ENCODE measurements at regions not wholly inside any gene's neighbourhood (a gene's known extent, or its start where the extent isn't known, plus 50 kb on each side); places are given as distances from the start of the nearest gene placed in this dataset.

DNA sequence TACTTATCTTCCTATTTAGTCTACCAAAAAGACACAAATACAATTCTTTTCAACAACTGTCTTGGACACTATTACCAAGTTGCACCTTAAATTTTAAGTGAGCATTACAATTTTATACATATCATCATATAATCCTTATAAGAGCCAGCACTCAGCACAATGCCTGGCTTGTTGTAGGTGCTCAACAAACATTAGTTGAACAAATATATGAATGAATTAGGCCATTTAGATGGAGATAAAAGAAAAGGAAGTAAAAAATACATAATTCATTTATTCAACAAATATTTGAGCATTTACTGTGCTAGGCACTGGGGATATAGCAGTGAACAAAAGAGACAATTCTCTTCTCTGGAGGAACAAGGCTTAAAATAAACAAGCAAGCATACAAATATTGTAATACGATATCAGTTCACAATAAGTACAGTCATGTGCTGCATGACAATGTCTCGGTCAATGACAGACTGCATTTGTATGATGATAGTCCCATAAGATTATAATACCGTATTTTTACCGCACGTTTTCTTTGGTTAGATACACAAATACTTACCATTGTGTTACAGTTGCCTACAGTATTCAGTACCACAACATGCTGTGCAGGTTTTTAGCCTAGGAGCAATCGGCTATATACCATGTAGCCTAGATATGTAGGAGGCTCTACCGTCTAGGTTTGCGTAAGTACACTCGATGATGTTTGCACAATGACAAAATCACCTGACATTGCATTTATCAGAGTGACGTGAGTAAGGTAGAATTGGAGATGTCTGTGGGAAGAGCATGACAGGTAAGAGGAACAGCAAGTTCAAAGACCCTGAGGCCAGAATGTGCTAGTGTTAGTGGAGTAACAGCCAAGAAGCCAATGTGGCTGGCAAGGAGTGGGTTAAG lies 86.4 kb upstream of the HS3ST2 start:
- H3K4me3 Mint-ChIP-seq = no peak overlapping the region
- no peaks in the 10 kb centered on the region for H3K9me3 Mint-ChIP-seq
- H3K4me1 Mint-ChIP-seq = peaks cover 2% of the 10 kb centered on the region
- TF ChIP-seq, protein P1, sequence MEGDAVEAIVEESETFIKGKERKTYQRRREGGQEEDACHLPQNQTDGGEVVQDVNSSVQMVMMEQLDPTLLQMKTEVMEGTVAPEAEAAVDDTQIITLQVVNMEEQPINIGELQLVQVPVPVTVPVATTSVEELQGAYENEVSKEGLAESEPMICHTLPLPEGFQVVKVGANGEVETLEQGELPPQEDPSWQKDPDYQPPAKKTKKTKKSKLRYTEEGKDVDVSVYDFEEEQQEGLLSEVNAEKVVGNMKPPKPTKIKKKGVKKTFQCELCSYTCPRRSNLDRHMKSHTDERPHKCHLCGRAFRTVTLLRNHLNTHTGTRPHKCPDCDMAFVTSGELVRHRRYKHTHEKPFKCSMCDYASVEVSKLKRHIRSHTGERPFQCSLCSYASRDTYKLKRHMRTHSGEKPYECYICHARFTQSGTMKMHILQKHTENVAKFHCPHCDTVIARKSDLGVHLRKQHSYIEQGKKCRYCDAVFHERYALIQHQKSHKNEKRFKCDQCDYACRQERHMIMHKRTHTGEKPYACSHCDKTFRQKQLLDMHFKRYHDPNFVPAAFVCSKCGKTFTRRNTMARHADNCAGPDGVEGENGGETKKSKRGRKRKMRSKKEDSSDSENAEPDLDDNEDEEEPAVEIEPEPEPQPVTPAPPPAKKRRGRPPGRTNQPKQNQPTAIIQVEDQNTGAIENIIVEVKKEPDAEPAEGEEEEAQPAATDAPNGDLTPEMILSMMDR (IDR thresholded peaks at IDR 0.05) = no peak
- no peak overlapping the region for H3K27ac Mint-ChIP-seq
- no peaks in the 10 kb centered on the region for H3K36me3 Mint-ChIP-seq (ENCODE audit: low read depth)
- DNase-seq = no peak
- peaks cover 26% of the 10 kb centered on the region for H3K27me3 Mint-ChIP-seq (ENCODE audit: low read depth, poor library complexity)

DNA sequence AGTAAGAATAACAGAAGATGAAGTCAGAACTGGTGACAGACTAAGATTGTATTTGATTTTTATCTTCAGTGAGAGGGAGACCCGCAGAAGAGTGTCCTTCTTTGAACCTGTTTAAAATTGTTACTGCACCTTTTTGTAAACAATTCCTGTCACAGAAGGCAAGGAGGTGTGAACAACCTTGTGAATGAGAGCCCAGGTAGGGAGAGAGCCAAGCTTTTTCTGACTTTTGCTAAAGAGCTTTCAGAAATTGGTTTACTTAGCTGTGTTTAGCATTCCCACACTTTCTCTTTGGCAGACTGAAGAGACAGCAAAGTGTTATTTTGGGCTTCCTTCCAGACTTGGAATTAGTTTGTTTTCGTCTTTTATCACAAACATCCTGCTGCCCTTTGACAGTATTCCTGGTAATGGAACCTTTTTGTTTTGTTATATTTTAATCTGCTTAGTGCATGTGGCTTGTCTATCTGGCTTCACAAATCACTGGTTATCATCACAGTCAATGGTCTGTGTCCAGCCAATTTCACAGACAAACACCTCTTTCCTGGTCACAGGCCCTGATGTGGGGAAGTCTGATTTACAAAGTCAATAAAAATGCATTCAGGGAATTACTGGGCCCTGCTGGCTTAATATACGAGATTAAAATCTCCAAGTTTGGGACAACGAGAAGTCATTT lies 85.7 kb upstream of the HS3ST2 start:
- H3K36me3 Mint-ChIP-seq (ENCODE audit: low read depth) = no peaks in the 10 kb centered on the region
- no peak for DNase-seq

DNA sequence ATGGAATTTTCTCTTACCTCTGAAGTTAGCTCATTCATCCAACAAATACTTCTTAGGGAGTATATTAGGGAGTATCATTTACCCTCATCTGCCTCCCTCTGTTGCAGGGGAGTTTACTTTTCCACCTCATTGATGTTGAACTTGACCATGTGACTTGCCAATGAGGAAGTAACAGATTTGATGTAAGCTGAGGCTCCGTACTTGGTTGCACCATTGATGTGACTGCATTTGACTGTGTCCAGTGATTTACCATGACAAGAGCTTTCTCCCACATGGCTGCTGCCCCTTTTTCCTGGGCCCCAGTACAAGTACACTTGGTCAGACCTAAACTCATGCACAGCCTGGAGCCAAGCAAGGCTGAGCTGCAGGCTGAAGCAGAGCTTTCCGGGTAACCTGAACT lies 81.6 kb upstream of the HS3ST2 start:
- H3K27ac Mint-ChIP-seq = no peak overlapping the region

More for the DNA sequence above, 85.7 kb upstream of the HS3ST2 start:
- no peak overlapping the region for H3K4me3 Mint-ChIP-seq
- H3K9me3 Mint-ChIP-seq = no peaks in the 10 kb centered on the region
- H3K27ac Mint-ChIP-seq = no peak overlapping the region
- TF ChIP-seq, protein P1 (IDR thresholded peaks at IDR 0.05) = no peak
- peaks cover 10% of the 10 kb centered on the region for H3K4me1 Mint-ChIP-seq
- H3K27me3 Mint-ChIP-seq (ENCODE audit: low read depth, poor library complexity) = peaks cover 26% of the 10 kb centered on the region

DNA sequence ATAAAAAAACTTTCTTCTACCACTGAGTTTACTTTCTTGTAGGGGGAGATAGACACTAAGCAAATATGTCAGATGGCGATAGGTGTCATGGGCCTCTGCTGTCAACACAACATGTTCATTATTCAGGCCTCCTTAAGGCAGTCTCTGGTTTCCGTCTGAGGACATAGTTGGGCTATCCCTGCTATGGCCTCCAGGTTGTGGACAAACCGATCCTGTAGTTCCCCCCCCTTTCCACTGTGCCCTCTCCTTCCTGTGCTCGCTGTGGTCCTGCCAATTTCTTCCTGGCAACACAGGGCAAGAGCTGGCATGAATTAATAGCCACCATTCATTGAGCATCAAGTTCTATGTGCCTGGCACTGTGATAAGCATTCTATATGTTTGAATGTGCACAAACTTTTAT lies 81.0 kb upstream of the HS3ST2 start:
- H3K4me1 Mint-ChIP-seq = peaks cover 10% of the 10 kb centered on the region
- H3K27me3 Mint-ChIP-seq (ENCODE audit: low read depth, poor library complexity) = peaks cover 32% of the 10 kb centered on the region
- H3K27ac Mint-ChIP-seq = no peak overlapping the region
- no peaks in the 10 kb centered on the region for H3K36me3 Mint-ChIP-seq (ENCODE audit: low read depth)
- no peak overlapping the region for H3K4me3 Mint-ChIP-seq
- no peak for DNase-seq
- TF ChIP-seq, protein P1 (IDR thresholded peaks at IDR 0.05) = no peak
- H3K9me3 Mint-ChIP-seq = no peaks in the 10 kb centered on the region

More for the DNA sequence above, 81.6 kb upstream of the HS3ST2 start:
- TF ChIP-seq, protein P1 (IDR thresholded peaks at IDR 0.05) = no peak
- Mint-ChIP-seq H3K27me3 (ENCODE audit: low read depth, poor library complexity) (peaks cover 27% of the 10 kb centered on the region), H3K4me3 (no peak overlapping the region), H3K4me1 (peaks cover 10% of the 10 kb centered on the region), H3K9me3 (no peaks in the 10 kb centered on the region), H3K36me3 (ENCODE audit: low read depth) (no peaks in the 10 kb centered on the region)
- peak; percentile 22 for DNase-seq

DNA sequence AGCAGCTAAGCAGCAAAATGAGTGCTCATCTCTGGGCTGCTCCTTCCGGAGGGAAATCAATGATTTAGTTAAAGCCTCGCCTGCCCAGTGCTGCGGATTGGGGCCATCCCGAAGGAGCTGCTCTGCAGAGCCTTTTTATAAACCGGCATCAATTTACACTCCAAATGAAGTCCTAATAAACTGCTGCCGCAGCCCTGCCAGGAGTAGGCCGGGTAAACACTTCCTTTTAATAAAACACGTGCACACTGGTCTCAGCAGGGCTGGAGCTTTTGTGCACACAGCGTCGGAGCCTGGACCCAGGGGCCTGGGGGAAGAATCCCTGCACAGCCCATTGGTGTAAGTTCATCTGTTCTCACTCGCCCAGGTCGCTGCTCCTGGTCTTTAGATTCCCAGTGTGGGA lies 79.6 kb upstream of the HS3ST2 start:
- DNase-seq = no peak
- TF ChIP-seq, protein P1 (IDR thresholded peaks at IDR 0.05) = no peak
- no peaks in the 10 kb centered on the region for H3K36me3 Mint-ChIP-seq (ENCODE audit: low read depth)
- no peak overlapping the region for H3K4me3 Mint-ChIP-seq
- H3K4me1 Mint-ChIP-seq = peaks cover 10% of the 10 kb centered on the region
- peaks cover 30% of the 10 kb centered on the region for H3K27me3 Mint-ChIP-seq (ENCODE audit: low read depth, poor library complexity)
- H3K9me3 Mint-ChIP-seq = no peaks in the 10 kb centered on the region
- H3K27ac Mint-ChIP-seq = no peak overlapping the region
